LNCaP clone FGC (cell line): ENCODE measurements at regions not wholly inside any gene's neighbourhood (a gene's known extent, or its start where the extent isn't known, plus 50 kb on each side); places are given as distances from the start of the nearest gene placed in this dataset.

Experiments used
- DNase-seq: peaks from one replicate; pipeline ENCODE4 v3.0.0-alpha.2; 2011; ENCODE audit warnings: low read depth
- H3K4me3 ChIP-seq: 2 replicates; pipeline ENCODE4 v1.5.1; 2011; ENCODE audit warnings: mild to moderate bottlenecking, low read depth, low read length, control low read depth
- TF ChIP-seq, protein P1 (sequence below): IDR thresholded peaks from 2 replicates; pipeline ENCODE4 v1.5.1; 2012; ENCODE audit warnings: mild to moderate bottlenecking; ENCODE audit not compliant: control insufficient read depth, insufficient read depth; ENCODE audit errors: extremely low read depth

DNA sequence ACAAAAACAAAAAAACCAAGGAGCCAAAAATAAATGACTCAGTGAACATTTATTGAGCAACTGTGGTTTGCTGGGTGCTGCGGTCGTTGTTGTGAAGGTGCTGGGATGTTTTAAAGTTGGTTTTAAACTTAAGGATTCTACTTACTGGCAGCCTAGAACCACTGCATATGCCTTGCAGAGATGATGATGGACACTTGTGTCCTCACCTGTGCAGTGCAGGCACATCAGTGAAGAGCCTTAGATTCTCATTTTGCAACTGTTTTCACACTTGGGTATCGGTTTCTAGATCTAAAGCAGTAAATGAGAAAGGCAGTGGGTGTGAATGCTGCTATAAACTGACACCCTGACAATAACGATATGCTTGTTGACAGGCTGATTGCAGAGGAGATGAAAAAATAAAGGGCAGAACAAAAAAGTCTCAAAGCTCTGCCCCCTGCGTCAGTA lies 68.8 kb downstream of the UTRN start:
- TF ChIP-seq, protein P1, sequence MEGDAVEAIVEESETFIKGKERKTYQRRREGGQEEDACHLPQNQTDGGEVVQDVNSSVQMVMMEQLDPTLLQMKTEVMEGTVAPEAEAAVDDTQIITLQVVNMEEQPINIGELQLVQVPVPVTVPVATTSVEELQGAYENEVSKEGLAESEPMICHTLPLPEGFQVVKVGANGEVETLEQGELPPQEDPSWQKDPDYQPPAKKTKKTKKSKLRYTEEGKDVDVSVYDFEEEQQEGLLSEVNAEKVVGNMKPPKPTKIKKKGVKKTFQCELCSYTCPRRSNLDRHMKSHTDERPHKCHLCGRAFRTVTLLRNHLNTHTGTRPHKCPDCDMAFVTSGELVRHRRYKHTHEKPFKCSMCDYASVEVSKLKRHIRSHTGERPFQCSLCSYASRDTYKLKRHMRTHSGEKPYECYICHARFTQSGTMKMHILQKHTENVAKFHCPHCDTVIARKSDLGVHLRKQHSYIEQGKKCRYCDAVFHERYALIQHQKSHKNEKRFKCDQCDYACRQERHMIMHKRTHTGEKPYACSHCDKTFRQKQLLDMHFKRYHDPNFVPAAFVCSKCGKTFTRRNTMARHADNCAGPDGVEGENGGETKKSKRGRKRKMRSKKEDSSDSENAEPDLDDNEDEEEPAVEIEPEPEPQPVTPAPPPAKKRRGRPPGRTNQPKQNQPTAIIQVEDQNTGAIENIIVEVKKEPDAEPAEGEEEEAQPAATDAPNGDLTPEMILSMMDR = no peak
- DNase-seq = no peak
- no peak overlapping the region for H3K4me3 ChIP-seq

DNA sequence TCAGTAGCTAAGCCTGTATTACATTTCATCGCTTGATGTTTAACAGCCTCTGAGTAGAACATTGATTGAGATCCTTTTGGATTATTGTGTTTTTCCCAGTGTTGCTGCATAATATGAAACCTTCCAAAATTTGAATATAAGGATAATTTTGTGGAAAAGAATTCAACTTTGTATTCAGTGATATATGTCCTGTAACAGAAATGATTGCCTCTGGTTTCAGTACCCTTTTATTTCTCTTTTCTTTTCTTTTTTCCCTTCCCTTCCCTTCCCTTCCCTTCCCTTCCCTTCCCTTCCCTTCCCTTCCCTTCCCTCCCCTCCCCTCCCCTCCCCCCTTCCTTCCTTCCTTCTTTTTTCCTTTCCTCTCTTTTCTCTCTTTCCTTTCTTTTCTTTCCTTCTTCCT lies 74.6 kb downstream of the UTRN start:
- TF ChIP-seq, protein P1 = no peak
- no peak for DNase-seq
- no peak overlapping the region for H3K4me3 ChIP-seq

DNA sequence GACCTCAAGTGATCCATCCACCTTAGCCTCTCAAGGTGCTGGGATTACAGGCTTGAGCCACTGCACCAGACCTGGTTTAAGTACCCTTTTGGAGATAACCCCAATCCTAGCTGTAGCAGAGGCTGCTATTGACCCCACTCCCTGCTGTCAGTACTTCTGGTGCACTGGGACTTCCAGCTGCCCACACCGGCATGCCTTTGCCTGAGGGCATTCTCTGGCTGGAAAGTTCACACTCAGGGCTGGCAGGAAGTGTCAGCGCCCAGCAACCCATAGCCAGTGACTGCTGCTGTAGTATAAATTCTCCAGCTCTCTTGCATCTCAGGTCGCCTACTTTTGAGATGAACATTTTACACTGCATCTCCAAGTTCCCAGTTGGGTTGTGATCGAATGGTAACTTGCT lies 75.3 kb downstream of the UTRN start:
- TF ChIP-seq, protein P1 = no peak
- no peak for DNase-seq
- H3K4me3 ChIP-seq = no peak overlapping the region

DNA sequence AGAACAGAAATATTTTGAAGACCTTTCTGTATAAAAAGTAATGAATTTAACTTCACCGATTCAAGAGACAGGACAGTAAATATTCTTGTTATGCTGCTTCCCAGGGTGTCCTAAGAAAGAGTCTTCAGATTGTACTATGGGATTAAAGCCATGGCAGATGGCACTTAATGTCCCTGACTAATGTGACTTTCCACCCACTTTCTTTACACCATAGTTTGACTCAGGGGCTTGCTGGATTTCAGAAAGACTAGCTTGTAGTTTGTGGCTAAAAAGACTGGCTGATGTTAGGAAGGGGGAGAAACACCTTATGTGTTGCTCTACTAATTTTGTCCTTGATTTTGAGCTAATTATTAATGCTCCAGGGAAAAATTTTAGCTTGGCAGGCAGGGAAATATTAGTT lies 75.9 kb downstream of the UTRN start:
- TF ChIP-seq, protein P1 = no peak
- H3K4me3 ChIP-seq = no peak overlapping the region
- no peak for DNase-seq

DNA sequence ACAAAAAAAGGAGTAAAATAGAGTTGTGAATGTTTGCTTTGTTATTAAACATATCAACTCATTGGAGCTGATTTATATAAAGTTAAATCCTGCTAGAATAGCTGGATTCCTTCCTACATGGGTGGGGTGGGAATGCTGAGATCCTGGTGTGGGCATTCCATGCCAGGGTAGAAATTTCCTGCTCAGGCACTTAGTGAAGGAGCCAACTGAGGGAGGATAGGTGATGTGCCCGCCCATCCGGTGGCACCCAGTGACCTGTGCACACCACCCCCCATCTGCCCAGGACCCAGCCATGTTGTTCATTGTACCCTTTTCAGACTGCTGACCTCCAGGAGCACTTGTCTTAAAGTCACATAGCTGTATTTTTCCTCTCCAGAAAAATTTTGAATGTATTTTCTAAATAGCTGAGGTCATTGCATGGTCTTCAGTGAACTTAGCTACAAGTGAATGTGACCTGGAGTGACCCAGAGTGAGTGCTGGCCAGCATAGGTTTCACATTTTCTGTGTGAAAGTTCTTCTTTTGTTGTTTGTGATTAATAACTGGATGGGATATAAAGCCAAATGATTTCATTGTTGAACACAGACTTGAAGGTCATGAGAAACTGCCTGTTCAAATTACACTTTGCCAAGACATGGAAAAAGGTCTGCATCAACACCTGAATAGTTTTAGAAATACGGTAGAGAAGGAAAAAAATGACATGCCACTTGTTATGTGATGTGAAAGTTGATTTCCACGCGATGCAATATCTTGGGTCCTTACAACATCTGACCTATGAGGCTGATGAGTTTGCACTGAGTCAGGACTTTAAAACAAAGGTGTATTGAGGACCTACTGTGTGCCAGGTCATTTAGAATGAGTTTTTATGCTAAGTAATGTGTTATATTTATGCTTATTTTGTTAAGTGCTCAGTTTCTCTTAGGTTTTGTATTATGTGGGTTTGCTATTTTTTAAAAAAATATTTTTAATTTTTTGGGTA lies 77.2 kb downstream of the UTRN start:
- H3K4me3 ChIP-seq = no peak overlapping the region
- TF ChIP-seq, protein P1 = no peak
- no peak for DNase-seq

DNA sequence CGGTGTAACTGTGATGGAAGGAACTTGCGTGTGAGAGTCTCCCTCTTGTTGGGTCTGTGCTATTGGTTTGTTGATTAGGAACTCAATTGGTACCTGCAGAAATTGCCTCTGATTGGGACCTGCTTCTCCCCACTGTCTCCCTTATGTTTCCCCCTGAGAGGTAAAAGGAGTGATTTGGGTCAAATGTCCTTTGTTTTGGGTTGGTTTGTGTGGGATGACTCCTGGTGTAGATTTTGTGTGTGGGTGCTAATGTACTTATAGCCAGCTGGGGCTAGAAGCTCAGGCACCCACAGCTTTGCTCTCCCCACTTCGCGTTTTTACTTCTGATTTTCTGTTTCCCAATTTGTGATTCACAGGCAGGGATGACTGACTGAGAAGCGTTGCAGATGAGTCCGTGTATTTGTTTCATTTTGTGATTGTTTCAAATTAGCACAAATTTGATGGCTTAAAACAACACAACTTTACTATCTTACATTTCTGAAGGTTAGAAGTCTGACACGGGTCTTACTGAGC lies 79.1 kb downstream of the UTRN start:
- no peak for DNase-seq
- TF ChIP-seq, protein P1 = no peak
- no peak overlapping the region for H3K4me3 ChIP-seq
